ENCODE measurements at regions not wholly inside any gene's neighbourhood (a gene's known extent, or its start where the extent isn't known, plus 50 kb on each side); places are given as distances from the start of the nearest gene placed in this dataset.

GRCh38 chr6:168212362-168212761, 107.2 kb downstream of the DACT2 start:
- no peak for DNase-seq (ENCODE audit: low read depth)

DNA sequence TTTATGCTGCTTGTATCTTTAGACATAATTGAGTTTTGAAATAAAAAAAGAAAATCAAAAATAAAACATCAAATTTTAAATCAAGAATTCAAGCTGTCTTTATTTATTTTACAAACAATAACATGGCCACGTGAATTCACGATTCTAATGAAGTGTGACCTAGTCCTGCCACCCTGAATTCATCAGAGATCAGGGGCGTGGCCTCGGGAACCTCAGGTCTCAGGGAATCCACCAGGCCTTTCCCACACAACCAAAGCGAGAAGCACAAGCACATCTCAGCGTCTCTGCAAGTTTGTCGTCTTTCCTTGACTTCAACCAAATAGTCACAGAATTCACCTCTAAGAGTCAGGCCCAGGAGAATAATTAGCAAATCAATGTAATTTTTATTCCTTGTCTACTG, 107.9 kb downstream of the DACT2 start:
- no peak for DNase-seq (ENCODE audit: low read depth)

DNA sequence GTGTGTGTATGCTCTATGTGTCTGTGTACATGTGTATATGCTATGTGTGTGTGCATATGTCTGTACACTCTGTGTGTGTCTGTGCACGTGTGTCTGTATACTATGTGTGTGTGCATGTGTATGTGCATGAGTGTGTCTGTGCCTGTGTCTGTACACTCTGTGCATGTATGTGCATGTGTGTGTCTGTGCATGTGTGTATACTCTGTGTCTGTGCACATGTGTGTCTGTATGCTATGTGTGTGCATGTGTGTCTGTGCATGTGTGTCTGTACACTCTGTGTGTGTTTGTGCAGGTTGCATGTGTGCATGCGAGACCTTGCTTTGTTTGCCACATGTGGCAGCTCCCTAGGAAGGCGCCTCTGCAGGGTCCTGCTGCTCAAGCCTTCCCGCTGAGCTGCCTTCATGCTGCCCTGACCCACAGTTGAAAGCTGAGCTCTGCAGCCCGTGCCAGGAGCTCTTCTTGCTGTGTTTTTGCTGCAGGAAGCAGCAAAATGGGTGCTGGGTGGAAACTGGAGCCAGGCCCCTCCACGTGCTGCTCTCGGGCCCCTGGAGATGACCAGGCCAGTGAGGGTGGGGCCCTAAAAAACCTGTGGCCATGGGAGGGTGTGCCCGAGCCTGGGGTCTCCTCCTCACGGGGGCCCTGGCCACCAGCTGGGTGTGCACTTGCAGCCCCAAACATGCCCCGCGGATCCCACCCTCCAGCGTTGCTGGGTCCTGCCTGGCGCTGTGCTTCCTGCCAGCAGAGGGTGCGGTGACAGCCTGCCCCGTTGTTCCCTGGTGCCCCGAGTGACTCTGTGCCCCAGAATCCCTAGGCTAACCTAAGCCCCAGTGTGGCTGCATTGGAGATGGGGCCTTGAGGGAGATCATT, 109.1 kb downstream of the DACT2 start:
- no peak for DNase-seq (ENCODE audit: low read depth)

GRCh38 chr6:168209420-168209819, 110.2 kb downstream of the DACT2 start:
- no peak for DNase-seq (ENCODE audit: low read depth)

DNA sequence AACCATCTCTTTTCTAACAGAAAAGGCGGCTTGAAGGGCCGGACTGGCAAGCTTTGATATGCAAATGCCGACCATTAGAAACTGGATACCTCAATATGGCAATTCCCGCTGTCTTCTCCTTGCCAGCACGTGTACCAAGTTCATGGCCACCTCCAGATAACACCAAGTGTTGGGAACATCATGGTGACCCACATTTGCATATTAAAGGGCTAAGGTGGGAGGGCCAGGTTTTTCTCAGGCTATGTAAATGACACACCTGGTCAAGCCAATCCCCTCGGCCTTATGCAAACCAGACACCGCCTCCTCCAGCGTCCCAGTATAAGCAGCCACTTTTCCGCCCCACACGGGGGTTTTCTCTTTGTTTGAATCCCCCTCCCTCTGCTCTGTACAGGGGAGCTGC, 110.7 kb downstream of the DACT2 start:
- no peak for DNase-seq (ENCODE audit: low read depth)

- DNase-seq (ENCODE audit: low read depth) = no peak
Observed at GRCh38 chr6:168208402-168208801, 111.2 kb downstream of the DACT2 start.

DNA sequence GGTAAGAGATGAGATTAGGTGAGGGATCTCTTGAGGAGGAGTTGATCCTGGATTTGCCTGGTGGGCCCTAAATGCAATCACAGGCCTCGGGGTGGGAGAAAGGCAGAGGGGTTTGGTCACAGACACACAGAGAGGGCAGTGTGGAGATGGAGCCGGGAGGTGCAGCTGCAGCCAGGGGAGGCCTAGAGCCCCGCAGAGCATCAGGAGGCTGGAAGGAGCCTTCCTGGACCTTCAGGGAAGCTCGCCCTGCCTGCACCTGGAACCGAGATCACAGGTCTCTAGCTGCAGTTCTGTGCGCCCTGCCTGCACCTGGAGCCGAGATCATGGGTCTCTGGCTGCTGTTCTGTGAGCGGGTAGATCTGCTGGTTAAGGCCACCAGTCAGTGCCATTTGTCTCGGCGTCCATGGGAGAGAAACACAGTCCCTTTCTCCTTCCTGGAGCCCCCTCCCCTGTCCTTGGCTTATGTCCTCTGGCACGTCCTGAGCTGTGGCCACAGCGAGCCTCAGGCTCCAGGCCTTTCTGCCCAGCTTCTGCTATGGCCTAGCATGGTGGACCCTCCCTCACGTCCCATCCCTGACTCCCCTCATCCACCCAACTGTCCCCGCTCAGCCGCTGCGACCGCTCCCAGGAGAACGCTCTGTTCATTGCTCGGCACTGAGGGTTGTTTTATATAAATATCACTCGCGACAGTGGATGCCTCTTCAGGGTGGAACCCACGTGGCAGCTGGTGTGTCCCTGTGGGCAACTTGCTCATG, 112.0 kb downstream of the DACT2 start:
- DNase-seq (ENCODE audit: low read depth) = no peak

DNA sequence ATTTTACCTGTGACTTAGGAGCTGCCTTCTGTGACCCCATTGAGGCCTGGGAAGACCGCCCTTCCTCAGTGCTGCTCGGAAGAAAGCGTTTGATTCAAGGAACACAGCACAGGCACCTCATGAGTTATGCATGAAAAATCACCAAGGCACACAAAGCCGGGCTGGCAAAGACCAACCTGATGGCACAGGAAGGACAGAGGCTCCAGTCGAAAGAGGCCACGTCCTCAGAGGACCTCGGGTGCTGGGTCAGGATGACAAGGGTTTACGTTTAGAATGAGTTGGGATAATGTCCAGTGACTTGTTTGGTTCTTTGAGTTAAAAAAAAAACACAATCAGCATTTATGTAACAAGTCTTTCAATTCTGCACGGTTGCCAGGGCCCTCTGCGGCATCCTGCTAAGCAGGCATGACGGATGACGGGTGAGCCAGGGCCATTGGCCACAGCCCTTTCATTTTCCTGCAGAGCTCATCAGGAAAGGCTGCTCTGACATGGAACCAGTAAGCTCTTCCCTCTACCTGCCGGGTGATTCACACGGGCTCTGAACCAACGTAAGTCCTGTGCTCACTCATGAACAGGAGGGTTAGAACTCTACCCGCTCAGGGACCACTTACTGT, 112.8 kb downstream of the DACT2 start:
- DNase-seq (ENCODE audit: low read depth) = no peak

- no peak for DNase-seq (ENCODE audit: low read depth)
Observed at GRCh38 chr6:168206186-168206585, 113.4 kb downstream of the DACT2 start.

DNA sequence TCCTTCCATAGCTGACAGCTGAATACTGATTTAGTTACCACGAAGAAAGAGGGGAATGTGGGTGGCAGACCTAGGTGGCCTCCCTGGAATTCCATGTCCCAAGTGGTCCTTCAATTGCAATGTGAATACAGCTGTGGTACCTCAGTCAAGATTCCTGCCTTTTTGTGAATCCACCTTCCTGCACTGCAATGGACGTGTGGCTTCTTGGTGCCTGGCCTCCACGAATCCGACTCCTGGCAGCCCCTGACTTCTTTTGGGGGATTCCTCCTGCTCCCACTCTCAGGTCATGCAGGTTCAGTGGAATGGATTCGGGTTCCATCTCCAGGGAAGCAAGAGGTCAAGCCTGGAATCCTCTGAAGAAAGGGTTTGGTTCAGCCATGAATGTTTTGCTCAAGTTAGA, 117.8 kb downstream of the DACT2 start:
- no peak for DNase-seq (ENCODE audit: low read depth)

GRCh38 chr6:168201383-168201782, 118.2 kb downstream of the DACT2 start:
- DNase-seq (ENCODE audit: low read depth) = no peak

- no peak for DNase-seq (ENCODE audit: low read depth)
Observed at GRCh38 chr6:168200571-168201134, 118.9 kb downstream of the DACT2 start.

DNA sequence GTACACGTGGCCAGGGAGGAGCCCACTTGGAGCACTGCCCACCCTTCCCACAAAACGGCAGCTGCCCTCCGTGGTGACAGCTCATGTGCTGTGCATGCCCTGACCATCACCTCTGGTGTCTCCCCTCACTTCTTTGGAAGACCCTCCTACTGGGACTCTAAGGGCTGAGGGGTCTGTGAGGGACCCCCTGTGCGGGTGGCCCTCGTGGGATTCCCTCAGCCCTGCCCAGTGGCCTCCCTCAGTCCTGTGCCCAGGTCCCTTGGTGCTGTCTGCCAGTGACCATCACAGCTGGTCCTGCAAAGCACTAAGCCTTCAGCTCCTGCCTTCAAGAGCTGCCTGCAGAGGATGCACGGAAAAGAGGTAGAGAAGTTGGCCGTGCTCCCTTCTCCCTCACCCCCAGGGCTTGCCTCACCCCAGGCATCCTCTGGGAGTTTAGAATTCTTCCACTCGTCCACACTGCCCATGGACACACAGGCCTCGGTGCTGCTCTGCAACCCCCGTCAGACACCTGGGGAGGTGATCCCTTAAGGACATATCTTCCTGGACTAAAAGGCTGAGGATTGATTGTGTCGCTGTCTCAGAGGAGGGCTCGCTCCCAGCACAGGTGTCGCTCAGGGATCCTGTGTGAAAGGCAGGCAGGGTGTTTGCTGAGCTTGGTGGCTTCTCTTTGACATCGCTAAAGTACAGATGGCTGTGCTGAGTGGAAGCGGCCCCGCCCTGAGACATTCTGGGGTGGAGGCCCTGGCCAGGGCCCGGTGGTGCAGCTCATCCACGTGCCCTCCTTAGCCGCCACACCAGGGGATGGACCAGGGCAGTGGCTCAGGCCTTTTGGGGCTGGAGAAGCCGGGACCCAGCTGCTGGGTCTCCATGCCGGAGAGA, 119.5 kb upstream of the FRMD1 start:
- no peak for DNase-seq (ENCODE audit: low read depth)

DNA sequence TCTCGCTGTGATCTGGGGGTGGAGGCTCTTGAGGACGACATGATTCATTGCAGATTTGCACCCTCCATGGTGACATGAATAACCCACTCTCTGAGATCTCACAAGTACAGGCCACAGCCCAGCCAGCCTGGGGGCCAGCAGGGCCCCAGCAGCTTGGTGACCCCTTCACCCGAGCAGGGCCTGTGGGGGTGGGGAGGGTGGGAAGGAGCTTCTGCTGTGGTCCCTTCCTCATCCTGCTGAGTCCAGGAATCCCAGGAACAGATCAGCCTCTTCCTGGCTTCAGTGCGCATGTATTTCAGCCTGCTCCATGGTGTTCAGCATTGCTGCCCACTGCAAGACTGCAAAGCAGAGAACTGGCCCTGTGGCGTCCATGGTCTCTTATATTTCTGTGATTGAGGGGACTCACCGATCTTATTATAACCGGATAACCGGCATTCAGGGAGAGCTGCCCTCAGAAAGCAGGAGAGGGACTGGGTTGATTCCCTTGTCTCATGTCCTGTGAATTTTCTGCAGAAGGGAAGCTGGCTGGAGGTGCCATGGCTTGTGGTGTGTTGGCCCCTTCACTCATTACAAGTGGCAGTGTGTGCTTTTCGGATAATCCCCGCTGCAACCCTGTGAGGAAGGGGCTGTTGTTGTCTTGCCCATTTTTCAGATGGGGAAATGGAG, 118.8 kb upstream of the FRMD1 start:
- DNase-seq (ENCODE audit: low read depth) = no peak

DNA sequence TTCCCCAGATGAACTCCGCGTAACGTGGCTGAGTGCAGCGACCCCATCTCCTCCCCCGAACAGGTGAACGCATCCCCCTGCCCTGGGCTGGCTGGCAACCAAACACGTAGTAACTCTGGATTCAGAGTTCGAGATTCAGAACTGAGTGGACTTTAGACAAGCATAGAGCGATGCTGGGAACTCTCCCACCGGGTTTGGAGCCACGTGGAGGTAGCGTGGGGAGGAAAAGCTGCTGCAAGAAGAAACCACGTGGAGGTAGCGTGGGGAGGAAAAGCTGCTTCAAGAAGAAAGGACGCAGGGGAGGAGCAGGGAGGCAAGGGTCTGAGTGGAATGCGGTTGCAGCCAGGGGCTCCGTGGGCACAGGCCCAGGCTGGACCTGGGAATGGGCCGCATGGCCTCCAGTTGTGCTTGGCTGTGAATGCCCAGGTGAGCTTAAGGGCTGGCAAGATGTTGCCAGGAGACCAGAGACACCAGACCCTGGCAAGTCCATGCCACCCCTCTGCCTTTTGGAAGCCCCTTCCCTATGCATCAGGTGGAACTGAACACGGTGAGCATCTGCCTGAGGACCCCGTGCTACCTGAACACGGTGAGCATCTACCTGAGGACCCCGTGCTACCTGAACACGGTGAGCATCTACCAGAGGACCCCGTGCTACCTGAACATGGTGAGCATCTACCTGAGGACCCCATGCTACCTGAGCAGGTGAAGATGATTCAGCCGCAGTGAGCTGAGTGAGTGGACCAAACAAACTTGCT, 118.0 kb upstream of the FRMD1 start:
- DNase-seq (ENCODE audit: low read depth) = no peak

GRCh38 chr6:168196385-168196860, 117.4 kb upstream of the FRMD1 start:
- no peak for DNase-seq (ENCODE audit: low read depth)

- no peak for DNase-seq (ENCODE audit: low read depth)
Observed at GRCh38 chr6:168195712-168196111, 116.7 kb upstream of the FRMD1 start.

DNA sequence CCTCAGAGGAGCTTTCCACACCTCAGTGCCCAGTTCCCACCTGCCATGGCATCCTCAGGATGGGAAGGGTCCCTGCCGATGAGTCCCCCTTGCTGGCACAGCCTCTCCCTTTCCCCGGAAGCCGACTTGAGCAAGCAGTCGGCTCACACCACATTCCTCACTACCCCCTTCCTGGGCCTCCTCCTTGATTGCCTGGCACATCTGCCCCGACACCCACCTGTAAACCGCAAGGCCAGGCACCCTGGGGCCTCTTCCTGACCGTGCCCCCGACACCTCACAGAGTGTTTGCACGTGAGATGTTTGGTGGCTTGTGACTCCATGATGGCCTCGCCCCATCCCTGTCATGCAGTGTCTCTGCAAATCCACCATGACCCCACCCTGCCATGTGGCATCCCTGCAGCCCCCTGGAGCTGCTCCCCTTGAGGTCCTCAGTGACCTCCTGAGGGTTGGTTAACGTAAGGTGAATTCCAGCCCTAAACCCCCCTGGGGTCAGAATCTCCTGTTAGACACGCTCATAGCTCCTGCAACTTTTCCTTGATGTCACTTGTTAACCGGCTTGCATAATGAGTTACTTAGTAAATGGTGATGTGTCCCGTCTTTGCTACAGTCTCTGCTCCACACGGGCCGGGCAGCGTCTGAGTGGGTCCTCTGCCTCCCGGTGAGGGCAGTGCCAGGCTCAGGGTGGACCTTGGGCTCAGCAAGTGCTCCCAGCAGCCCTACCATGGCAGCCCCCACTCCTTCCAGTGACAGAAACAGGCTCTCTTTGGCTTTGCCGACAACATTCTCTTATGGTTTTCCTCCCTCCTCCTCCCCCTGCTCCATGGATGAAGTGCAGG, 115.9 kb upstream of the FRMD1 start:
- DNase-seq (ENCODE audit: low read depth) = no peak
